Right lobe of liver (tissue), 4 donors: ENCODE measurements at regions not wholly inside any gene's neighbourhood (a gene's known extent, or its start where the extent isn't known, plus 50 kb on each side); places are given as distances from the start of the nearest gene placed in this dataset.

Experiments
- POLR2A ChIP-seq: fragments of 450-650 bp; IDR thresholded peaks from one replicate; pipeline ENCODE4 v1.6.1; 2017; ENCODE audit warnings: antibody characterized with exemption, mild to moderate bottlenecking
- TF ChIP-seq, protein P1 (sequence below), 4 donors: fragments of 200-600 bp in 3 of 4; fragments of 450-650 bp in 1 of 4; IDR thresholded peaks; one replicate each; pipeline versions ENCODE4 v1.5.1 to v1.8.0; 2016 to 2022; ENCODE audit warnings: antibody characterized with exemption in 4 of 4, mild to moderate bottlenecking in 2 of 4
- donor health status: DM: no; HTN: no; CAD: no.
- donor health status: DM: no; HTN: no; CAD: no.
- donor health status: DM: no; HTN: yes; CAD: no.

DNA sequence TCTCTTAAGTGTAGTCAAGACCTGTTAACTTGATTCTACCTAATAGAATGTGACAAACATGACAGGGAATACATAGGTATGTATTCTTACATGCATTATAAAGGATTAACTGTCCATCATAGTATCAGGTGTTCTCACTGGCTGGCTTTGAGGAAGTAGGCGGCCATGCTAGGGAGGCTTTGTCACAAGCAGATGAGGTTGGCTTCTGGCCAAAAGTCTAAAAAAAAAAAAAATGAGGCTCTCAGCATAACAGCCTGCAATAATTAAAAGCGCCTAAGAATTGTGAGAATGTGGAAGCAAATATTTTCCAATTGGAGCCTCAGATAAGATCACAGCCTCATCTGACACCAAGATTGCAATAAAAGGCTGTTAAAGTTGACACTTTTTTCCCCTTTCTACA is 1256.8 kb upstream of the SORCS1 start:
- TF ChIP-seq, protein P1, sequence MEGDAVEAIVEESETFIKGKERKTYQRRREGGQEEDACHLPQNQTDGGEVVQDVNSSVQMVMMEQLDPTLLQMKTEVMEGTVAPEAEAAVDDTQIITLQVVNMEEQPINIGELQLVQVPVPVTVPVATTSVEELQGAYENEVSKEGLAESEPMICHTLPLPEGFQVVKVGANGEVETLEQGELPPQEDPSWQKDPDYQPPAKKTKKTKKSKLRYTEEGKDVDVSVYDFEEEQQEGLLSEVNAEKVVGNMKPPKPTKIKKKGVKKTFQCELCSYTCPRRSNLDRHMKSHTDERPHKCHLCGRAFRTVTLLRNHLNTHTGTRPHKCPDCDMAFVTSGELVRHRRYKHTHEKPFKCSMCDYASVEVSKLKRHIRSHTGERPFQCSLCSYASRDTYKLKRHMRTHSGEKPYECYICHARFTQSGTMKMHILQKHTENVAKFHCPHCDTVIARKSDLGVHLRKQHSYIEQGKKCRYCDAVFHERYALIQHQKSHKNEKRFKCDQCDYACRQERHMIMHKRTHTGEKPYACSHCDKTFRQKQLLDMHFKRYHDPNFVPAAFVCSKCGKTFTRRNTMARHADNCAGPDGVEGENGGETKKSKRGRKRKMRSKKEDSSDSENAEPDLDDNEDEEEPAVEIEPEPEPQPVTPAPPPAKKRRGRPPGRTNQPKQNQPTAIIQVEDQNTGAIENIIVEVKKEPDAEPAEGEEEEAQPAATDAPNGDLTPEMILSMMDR (IDR thresholded peaks at IDR 0.05), result no peak
- TF ChIP-seq POLR2A, result no peak
